ENCODE measurements at regions not wholly inside any gene's neighbourhood (a gene's known extent, or its start where the extent isn't known, plus 50 kb on each side); places are given as distances from the start of the nearest gene placed in this dataset.

DNA sequence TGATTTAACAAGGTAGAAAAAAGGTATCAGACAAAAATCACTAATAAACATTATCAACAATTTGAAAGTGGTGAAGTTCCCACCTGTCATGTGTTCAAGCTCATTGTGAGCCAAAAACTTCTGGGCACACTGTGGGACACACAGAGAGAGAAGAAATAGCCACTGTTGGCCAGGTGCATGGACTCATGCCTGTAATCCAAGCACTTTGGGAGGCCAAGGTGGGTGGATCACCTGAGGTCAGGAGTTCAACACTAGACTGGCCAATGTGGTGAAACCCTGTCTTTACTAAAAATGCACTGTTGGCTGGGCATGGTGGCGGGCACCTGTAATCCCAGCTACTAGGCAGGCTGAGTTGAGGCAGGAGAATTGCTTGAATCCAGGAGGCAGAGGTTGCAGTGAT is 167.4 kb downstream of the TOX3 start:
- CTCF ChIA-PET = no interaction called here
- intact Hi-C loops (cut with micrococcal nuclease; ENCODE audit: unreplicated experiment) = no loop called here
- no peak overlapping the region for H3K27ac Mint-ChIP-seq (ENCODE audit: unreplicated experiment)
- no peak for DNase-seq
- peaks cover 11% of the 10 kb centered on the region for H3K36me3 Mint-ChIP-seq (ENCODE audit: insufficient read depth, unreplicated experiment)
- BruUV-seq (replicated peaks) = no TSS peak
- no peak overlapping the region for H3K4me3 Mint-ChIP-seq (ENCODE audit: low read depth, unreplicated experiment)
- TF ChIP-seq CTCF (IDR thresholded peaks at IDR 0.05; ENCODE audit: unreplicated experiment) = no peak
- no peaks in the 10 kb centered on the region for H3K27me3 Mint-ChIP-seq (ENCODE audit: unreplicated experiment)
- H3K9me3 Mint-ChIP-seq (ENCODE audit: low read depth, unreplicated experiment) = peaks cover 3% of the 10 kb centered on the region
- peaks cover 31% of the 10 kb centered on the region for H3K4me1 Mint-ChIP-seq (ENCODE audit: low read depth, unreplicated experiment)

DNA sequence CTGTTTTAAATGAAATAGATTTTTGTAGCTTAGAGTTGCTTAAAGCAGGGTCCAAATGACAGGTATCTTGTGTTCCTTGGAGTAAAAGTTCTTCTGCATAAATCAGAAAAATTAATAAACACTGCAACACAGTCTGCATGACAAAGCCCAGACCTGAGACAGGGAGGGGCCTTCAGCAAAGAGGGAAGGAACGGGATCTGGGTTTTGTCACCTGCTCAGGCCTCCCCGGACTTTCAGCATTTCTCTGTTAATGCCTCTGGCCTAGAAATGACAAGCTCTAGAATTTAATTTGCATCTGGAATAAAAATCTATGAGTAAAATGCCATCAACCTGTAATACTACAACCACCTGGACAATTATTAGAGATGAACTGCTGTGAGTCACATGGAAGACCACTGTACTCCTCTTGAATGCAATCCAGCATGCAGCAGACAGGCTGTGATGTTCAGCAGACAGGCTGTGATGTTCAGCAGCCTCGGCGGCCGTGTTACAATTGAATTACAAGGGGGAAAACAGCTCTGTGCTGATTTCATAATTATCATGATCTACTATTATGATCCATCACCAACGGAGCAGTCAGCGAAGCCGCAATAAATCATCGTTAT is 170.2 kb downstream of the TOX3 start:
- H3K27me3 Mint-ChIP-seq (ENCODE audit: unreplicated experiment) = no peaks in the 10 kb centered on the region
- DNase-seq = no peak
- TF ChIP-seq CTCF (IDR thresholded peaks at IDR 0.05; ENCODE audit: unreplicated experiment) = no peak
- no peak overlapping the region for H3K27ac Mint-ChIP-seq (ENCODE audit: unreplicated experiment)
- peaks cover 3% of the 10 kb centered on the region for H3K4me1 Mint-ChIP-seq (ENCODE audit: low read depth, unreplicated experiment)
- H3K4me3 Mint-ChIP-seq (ENCODE audit: low read depth, unreplicated experiment) = no peak overlapping the region
- peaks cover 4% of the 10 kb centered on the region for H3K9me3 Mint-ChIP-seq (ENCODE audit: low read depth, unreplicated experiment)
- no TSS peak for BruUV-seq (replicated peaks)
- intact Hi-C loops (cut with micrococcal nuclease; ENCODE audit: unreplicated experiment) = no loop called here
- CTCF ChIA-PET = no interaction called here
- no peaks in the 10 kb centered on the region for H3K36me3 Mint-ChIP-seq (ENCODE audit: insufficient read depth, unreplicated experiment)

DNA sequence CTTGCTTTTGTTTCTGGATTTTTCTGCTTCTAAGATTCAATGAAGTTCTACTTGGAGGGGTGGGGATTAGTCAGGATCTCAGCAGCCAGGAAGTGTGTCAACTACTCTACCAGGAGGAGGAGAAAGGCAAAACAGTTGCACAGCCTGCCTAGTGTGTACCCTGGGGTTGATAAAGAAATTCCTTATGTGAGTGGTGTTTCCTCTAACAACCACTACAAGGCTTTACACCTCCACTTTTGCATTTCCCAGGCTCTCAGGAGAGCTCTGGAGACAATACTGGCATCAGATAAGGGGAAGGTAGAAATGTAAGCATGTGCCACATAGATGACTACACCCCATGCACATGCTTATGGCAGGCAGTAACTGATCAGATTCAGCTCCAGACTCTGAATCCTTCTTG is 174.6 kb downstream of the TOX3 start:
- Mint-ChIP-seq H3K27ac (ENCODE audit: unreplicated experiment) (no peak overlapping the region), H3K27me3 (ENCODE audit: unreplicated experiment) (no peaks in the 10 kb centered on the region), H3K36me3 (ENCODE audit: insufficient read depth, unreplicated experiment) (no peaks in the 10 kb centered on the region), H3K4me3 (ENCODE audit: low read depth, unreplicated experiment) (no peak overlapping the region), H3K9me3 (ENCODE audit: low read depth, unreplicated experiment) (peaks cover 4% of the 10 kb centered on the region), H3K4me1 (ENCODE audit: low read depth, unreplicated experiment) (no peaks in the 10 kb centered on the region)
- intact Hi-C loops (cut with micrococcal nuclease; ENCODE audit: unreplicated experiment) = no loop called here
- no peak for TF ChIP-seq CTCF (IDR thresholded peaks at IDR 0.05; ENCODE audit: unreplicated experiment)
- BruUV-seq (replicated peaks) = no TSS peak
- CTCF ChIA-PET = no interaction called here
- DNase-seq = no peak

GRCh38 chr16:52368859-52369258 is 178.1 kb downstream of the TOX3 start:
- no peak for TF ChIP-seq CTCF (IDR thresholded peaks at IDR 0.05; ENCODE audit: unreplicated experiment)
- no peak overlapping the region for H3K27ac Mint-ChIP-seq (ENCODE audit: unreplicated experiment)
- peaks cover under 1% of the 10 kb centered on the region for H3K9me3 Mint-ChIP-seq (ENCODE audit: low read depth, unreplicated experiment)
- H3K27me3 Mint-ChIP-seq (ENCODE audit: unreplicated experiment) = no peaks in the 10 kb centered on the region
- H3K4me1 Mint-ChIP-seq (ENCODE audit: low read depth, unreplicated experiment) = no peaks in the 10 kb centered on the region
- intact Hi-C loops (cut with micrococcal nuclease; ENCODE audit: unreplicated experiment) = no loop called here
- H3K36me3 Mint-ChIP-seq (ENCODE audit: insufficient read depth, unreplicated experiment) = no peaks in the 10 kb centered on the region
- CTCF ChIA-PET = no interaction called here
- no peak overlapping the region for H3K4me3 Mint-ChIP-seq (ENCODE audit: low read depth, unreplicated experiment)
- BruUV-seq (replicated peaks) = no TSS peak
- no peak for DNase-seq

Data from Calu3 (cell line).